Mesothelial cell of epicardium (in vitro differentiated cells): ENCODE measurements at regions not wholly inside any gene's neighbourhood (a gene's known extent, or its start where the extent isn't known, plus 50 kb on each side); places are given as distances from the start of the nearest gene placed in this dataset.

Experiments
- DNase-seq, 2 experiments: peaks; one replicate each; pipeline ENCODE4 v3.0.0; 2021; ENCODE audit warnings: low spot score in 2 of 2; ENCODE audit not compliant: unreplicated experiment in 2 of 2
- H3K27ac Mint-ChIP-seq: 2 replicates; pipeline ENCODE4 v1.8.0; 2021; ENCODE audit warnings: mixed read lengths
- H3K27me3 Mint-ChIP-seq: 2 replicates; pipeline ENCODE4 v1.8.0; 2021; ENCODE audit warnings: low read depth, mixed read lengths
- H3K36me3 Mint-ChIP-seq: 2 replicates; pipeline ENCODE4 v1.8.0; 2021; ENCODE audit warnings: mixed read lengths
- H3K4me1 Mint-ChIP-seq: 2 replicates; pipeline ENCODE4 v1.8.0; 2021; ENCODE audit warnings: mixed read lengths
- H3K4me3 Mint-ChIP-seq: 2 replicates; pipeline ENCODE4 v1.8.0; 2021; ENCODE audit warnings: mild to moderate bottlenecking, moderate library complexity, mixed read lengths
- H3K9me3 Mint-ChIP-seq: 2 replicates; pipeline ENCODE4 v1.8.0; 2021; ENCODE audit warnings: mixed read lengths
- TF ChIP-seq, protein P1 (sequence below): fragments of 200-600 bp; sonication (generic); IDR thresholded peaks from one replicate; pipeline ENCODE4 v1.5.0; 2021; ENCODE audit warnings: antibody characterized with exemption; ENCODE audit not compliant: unreplicated experiment

DNA sequence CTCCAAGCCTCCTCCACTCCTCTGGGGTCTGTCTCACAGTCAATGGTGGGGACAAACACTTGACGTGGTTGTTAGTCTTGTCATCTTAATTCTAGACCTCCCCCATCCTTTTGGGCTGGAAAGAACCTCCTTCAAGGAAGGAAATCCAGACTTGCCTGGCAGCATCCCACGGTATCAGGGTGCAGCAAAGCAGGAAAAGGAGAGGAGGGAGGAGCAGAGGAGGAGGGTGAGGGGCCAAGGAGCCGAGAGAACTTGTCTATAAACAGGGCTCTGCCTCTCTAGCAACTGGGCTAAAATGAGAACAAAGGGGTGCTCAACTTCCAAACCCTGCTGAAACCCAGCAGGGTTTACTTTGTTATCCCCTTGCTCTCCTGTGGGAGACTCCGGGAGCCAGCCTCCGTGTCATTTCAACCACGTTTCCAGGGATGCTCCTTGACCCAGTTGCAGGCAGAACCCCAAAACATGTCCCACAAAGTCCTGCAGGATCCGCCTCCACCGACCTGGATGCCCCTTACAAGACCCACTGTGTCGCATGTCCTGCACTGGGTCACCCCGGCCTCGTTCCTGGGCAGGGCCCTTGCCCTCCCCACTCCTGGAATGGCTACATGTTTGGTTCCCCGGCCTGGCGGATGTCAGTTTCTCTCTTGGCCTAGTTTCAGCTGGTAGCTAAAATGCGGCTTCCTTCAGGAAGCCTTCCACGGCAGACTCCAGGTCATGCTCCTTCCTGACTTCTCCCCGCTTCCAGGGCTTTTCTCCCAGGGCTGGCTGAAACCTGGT is 69.7 kb upstream of the MGMT start:
- H3K27ac Mint-ChIP-seq, result no peak overlapping the region
- H3K27me3 Mint-ChIP-seq, result peaks cover 9% of the 10 kb centered on the region
- TF ChIP-seq, protein P1, sequence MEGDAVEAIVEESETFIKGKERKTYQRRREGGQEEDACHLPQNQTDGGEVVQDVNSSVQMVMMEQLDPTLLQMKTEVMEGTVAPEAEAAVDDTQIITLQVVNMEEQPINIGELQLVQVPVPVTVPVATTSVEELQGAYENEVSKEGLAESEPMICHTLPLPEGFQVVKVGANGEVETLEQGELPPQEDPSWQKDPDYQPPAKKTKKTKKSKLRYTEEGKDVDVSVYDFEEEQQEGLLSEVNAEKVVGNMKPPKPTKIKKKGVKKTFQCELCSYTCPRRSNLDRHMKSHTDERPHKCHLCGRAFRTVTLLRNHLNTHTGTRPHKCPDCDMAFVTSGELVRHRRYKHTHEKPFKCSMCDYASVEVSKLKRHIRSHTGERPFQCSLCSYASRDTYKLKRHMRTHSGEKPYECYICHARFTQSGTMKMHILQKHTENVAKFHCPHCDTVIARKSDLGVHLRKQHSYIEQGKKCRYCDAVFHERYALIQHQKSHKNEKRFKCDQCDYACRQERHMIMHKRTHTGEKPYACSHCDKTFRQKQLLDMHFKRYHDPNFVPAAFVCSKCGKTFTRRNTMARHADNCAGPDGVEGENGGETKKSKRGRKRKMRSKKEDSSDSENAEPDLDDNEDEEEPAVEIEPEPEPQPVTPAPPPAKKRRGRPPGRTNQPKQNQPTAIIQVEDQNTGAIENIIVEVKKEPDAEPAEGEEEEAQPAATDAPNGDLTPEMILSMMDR, result no peak
- peak in 1 of 2 experiments; percentile 33 for DNase-seq
- H3K36me3 Mint-ChIP-seq, result no peaks in the 10 kb centered on the region
- no peaks in the 10 kb centered on the region for H3K4me1 Mint-ChIP-seq
- no peak overlapping the region for H3K4me3 Mint-ChIP-seq
- H3K9me3 Mint-ChIP-seq, result no peaks in the 10 kb centered on the region

DNA sequence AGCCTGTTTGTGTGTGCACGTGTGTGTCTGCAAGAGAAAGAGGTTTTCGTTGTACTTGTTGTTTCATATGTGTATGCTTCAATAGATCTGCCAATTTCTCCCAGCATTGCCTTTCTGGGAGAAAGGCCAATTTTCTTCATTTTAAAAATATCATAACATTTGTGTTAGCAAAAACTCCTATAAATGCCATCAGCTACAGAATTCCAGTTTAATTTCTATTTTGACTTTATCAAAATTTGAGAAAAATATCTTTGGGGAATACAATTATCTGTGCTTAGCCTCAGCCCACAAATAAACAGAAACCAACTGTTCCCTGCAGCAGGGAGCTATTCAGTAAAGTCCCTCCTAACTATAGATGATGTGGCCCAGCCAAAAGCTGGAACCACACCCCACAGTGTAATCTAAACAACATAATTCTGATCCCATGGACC is 68.3 kb upstream of the MGMT start:
- Mint-ChIP-seq H3K36me3 (no peaks in the 10 kb centered on the region), H3K4me3 (no peak overlapping the region), H3K4me1 (no peaks in the 10 kb centered on the region), H3K9me3 (no peaks in the 10 kb centered on the region), H3K27me3 (peaks cover 6% of the 10 kb centered on the region), H3K27ac (no peak overlapping the region)
- DNase-seq, result no peak
- TF ChIP-seq, protein P1, result no peak

DNA sequence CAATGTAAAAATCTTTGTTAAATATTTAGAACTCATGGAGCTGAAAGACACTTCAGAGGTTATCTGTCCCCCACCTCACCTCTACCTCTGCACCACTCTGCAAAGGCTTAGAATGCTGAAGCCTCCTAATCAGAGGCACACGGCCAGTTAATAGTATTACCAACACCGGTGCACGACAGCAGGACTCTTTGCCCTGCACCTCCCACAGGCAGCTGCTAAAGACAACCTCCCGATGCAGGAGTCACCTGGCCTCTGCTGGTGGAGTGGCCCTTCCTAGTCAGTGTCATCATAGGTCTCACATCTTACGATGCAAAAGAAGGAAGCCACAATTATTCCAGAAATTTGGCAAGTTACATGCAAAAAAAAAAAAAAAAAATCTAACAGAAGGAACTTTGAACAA is 66.6 kb upstream of the MGMT start:
- TF ChIP-seq, protein P1, result no peak
- Mint-ChIP-seq H3K36me3 (no peaks in the 10 kb centered on the region), H3K27ac (no peak overlapping the region), H3K9me3 (no peaks in the 10 kb centered on the region), H3K4me1 (no peaks in the 10 kb centered on the region), H3K4me3 (no peak overlapping the region), H3K27me3 (peaks cover 6% of the 10 kb centered on the region)
- DNase-seq, result peak in 1 of 2 experiments; percentile 24

DNA sequence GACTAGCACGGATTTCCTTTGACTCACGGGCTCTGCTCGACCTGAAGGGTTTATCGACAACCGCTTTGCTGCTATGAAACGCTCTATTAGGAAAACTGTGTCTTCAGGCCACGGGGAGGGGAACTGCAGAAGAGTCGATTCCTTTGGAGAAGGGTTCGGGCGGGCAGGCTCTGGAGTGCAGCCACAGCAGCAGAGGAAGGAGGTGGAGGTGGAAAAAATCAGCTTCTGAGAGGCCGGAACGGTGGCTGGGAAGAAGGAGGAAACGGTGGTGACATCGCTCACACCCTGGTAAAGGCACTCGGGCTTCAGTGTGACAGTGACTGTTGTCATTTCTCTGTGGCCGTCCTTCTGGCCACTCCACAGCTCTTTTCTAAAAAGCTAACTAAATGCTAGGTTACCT is 64.6 kb upstream of the MGMT start:
- H3K9me3 Mint-ChIP-seq, result no peaks in the 10 kb centered on the region
- no peak overlapping the region for H3K27ac Mint-ChIP-seq
- no peaks in the 10 kb centered on the region for H3K27me3 Mint-ChIP-seq
- H3K36me3 Mint-ChIP-seq, result no peaks in the 10 kb centered on the region
- peak in 1 of 2 experiments; percentile 11 for DNase-seq
- TF ChIP-seq, protein P1, result no peak
- no peak overlapping the region for H3K4me3 Mint-ChIP-seq
- no peaks in the 10 kb centered on the region for H3K4me1 Mint-ChIP-seq

DNA sequence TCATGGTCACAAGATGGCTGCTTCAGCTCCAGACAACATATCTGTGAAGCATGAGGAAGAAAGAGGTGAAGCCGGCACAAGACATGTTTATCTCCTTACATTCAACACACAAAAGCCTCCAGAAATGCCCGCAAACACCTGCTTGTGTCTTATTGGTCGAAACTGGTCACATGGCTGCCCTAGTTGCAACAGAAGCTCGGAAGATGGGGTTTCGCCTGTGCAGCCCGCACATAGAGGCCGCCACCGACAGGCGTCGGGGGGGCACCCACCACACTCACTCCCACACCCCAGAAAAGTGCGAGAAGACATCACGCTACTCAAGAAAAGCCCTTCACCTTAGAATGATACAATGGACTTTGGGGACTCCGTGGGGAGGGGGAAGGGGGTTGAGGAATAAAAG is 63.0 kb upstream of the MGMT start:
- DNase-seq, result no peak
- H3K27ac Mint-ChIP-seq, result no peak overlapping the region
- TF ChIP-seq, protein P1, result no peak
- H3K27me3 Mint-ChIP-seq, result peaks cover 4% of the 10 kb centered on the region
- H3K36me3 Mint-ChIP-seq, result no peaks in the 10 kb centered on the region
- H3K9me3 Mint-ChIP-seq, result peaks cover 5% of the 10 kb centered on the region
- H3K4me3 Mint-ChIP-seq, result no peak overlapping the region
- H3K4me1 Mint-ChIP-seq, result no peaks in the 10 kb centered on the region
